ENCODE measurements at regions not wholly inside any gene's neighbourhood (a gene's known extent, or its start where the extent isn't known, plus 50 kb on each side); places are given as distances from the start of the nearest gene placed in this dataset.

- no peak for ATAC-seq
These were observed 56.9 kb upstream of the PIP5K1B start for GRCh38 chr9:68648164-68648563.

GRCh38 chr9:68648971-68649370, 56.1 kb upstream of the PIP5K1B start:
- ATAC-seq = no peak

GRCh38 chr9:68651280-68651893, 53.7 kb upstream of the PIP5K1B start:
- ATAC-seq = no peak

GRCh38 chr9:68653141-68653595, 51.9 kb upstream of the PIP5K1B start:
- no peak for ATAC-seq

- ATAC-seq = no peak
These were observed 51.0 kb upstream of the PIP5K1B start for GRCh38 chr9:68654075-68654474.
